ENCODE measurements at regions not wholly inside any gene's neighbourhood (a gene's known extent, or its start where the extent isn't known, plus 50 kb on each side); places are given as distances from the start of the nearest gene placed in this dataset.

DNA sequence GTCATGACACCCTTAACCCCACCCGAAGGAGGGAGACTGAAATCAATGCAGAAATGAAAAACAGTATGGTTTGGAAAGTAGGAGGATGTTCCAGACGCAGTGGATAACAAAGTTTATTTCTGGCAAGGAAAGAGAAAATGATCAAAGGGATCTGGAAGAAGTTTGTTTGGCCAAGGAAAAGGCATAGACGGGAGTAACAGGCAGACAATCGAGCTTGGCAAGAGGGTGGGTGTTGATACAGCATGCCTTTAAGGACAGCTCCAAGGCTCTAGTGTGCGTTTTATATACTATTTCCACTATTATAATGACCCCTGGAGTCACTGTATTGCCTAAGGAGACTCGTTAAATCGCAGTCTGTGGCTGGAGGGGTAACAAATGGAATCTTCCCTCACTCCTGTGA, 303.7 kb upstream of the RUNX1 start:
- Histone ChIP-seq H3K4me3 (ENCODE audit: low read length, poor library complexity, severe bottlenecking) (no peak overlapping the region), H4K20me1 (ENCODE audit: insufficient read depth, low read length, poor library complexity, severe bottlenecking) (no peaks in the 10 kb centered on the region), H3K9me2 (replicated peaks; ENCODE audit: low read depth, low read length) (no peaks in the 10 kb centered on the region), H3K4me1 (ENCODE audit: insufficient read depth, low read length, poor library complexity, severe bottlenecking) (no peaks in the 10 kb centered on the region), H2AFZ (ENCODE audit: low read length) (no peak overlapping the region), H3K27me3 (ENCODE audit: insufficient read depth, low read length, poor library complexity, severe bottlenecking) (no peaks in the 10 kb centered on the region), H3K79me2 (ENCODE audit: insufficient read depth, low read length) (no peaks in the 10 kb centered on the region), H3K9ac (ENCODE audit: low read depth, low read length, poor library complexity, severe bottlenecking) (no peak overlapping the region), H3K9me3 (ENCODE audit: insufficient read depth, low read depth, low read length) (no peaks in the 10 kb centered on the region), H3K36me3 (ENCODE audit: insufficient read depth, low read length) (no peaks in the 10 kb centered on the region), H3F3A (ENCODE audit: low read depth) (no peaks in the 10 kb centered on the region), H3K4me2 (ENCODE audit: low read depth, low read length, poor library complexity, severe bottlenecking) (no peak overlapping the region)
- TF ChIP-seq, protein P1, sequence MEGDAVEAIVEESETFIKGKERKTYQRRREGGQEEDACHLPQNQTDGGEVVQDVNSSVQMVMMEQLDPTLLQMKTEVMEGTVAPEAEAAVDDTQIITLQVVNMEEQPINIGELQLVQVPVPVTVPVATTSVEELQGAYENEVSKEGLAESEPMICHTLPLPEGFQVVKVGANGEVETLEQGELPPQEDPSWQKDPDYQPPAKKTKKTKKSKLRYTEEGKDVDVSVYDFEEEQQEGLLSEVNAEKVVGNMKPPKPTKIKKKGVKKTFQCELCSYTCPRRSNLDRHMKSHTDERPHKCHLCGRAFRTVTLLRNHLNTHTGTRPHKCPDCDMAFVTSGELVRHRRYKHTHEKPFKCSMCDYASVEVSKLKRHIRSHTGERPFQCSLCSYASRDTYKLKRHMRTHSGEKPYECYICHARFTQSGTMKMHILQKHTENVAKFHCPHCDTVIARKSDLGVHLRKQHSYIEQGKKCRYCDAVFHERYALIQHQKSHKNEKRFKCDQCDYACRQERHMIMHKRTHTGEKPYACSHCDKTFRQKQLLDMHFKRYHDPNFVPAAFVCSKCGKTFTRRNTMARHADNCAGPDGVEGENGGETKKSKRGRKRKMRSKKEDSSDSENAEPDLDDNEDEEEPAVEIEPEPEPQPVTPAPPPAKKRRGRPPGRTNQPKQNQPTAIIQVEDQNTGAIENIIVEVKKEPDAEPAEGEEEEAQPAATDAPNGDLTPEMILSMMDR (conservative IDR thresholded peaks at IDR 0.05; ENCODE audit: low read length), result no peak
- TF ChIP-seq EZH2phosphoT487 (IDR thresholded peaks at IDR 0.05; ENCODE audit: borderline replicate concordance), result no peak

GRCh38 chr21:35352066-35352770, 303.1 kb upstream of the RUNX1 start:
- Histone ChIP-seq H3K36me3 (ENCODE audit: insufficient read depth, low read length) (no peaks in the 10 kb centered on the region), H3F3A (ENCODE audit: low read depth) (no peaks in the 10 kb centered on the region), H3K9me3 (ENCODE audit: insufficient read depth, low read depth, low read length) (no peaks in the 10 kb centered on the region), H3K4me1 (ENCODE audit: insufficient read depth, low read length, poor library complexity, severe bottlenecking) (no peaks in the 10 kb centered on the region), H3K27me3 (ENCODE audit: insufficient read depth, low read length, poor library complexity, severe bottlenecking) (no peaks in the 10 kb centered on the region), H3K9me2 (replicated peaks; ENCODE audit: low read depth, low read length) (no peaks in the 10 kb centered on the region), H3K4me2 (ENCODE audit: low read depth, low read length, poor library complexity, severe bottlenecking) (no peak overlapping the region), H2AFZ (ENCODE audit: low read length) (no peak overlapping the region), H3K4me3 (ENCODE audit: low read length, poor library complexity, severe bottlenecking) (no peak overlapping the region), H3K9ac (ENCODE audit: low read depth, low read length, poor library complexity, severe bottlenecking) (no peak overlapping the region), H3K79me2 (ENCODE audit: insufficient read depth, low read length) (no peaks in the 10 kb centered on the region), H4K20me1 (ENCODE audit: insufficient read depth, low read length, poor library complexity, severe bottlenecking) (no peaks in the 10 kb centered on the region)
- TF ChIP-seq, protein P1 (conservative IDR thresholded peaks at IDR 0.05; ENCODE audit: low read length), result no peak
- TF ChIP-seq EZH2phosphoT487 (IDR thresholded peaks at IDR 0.05; ENCODE audit: borderline replicate concordance), result no peak

DNA sequence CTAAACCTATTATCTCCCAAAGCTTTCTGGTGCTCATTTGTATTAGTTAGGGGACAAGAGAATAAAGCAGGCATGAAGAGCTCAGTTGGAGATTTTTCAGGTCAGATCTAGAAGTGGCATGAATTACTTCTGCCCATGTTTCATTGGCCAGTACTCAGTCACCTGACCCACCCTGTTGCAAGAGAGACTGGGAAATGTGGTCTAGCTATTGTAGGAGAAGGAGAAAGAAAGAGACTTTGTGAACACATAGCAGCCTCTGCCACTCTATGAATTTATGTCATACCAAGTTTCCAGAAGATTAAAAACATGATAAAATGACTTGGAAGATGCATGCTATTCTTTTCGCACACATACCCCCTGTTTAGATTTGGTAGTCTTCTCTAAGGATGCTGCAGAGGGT, 302.3 kb upstream of the RUNX1 start:
- TF ChIP-seq, protein P1 (conservative IDR thresholded peaks at IDR 0.05; ENCODE audit: low read length), result no peak
- TF ChIP-seq EZH2phosphoT487 (IDR thresholded peaks at IDR 0.05; ENCODE audit: borderline replicate concordance), result no peak
- no peaks in the 10 kb centered on the region for H3F3A ChIP-seq (ENCODE audit: low read depth)
- no peaks in the 10 kb centered on the region for H3K36me3 ChIP-seq (ENCODE audit: insufficient read depth, low read length)
- H3K79me2 ChIP-seq (ENCODE audit: insufficient read depth, low read length), result no peaks in the 10 kb centered on the region
- no peaks in the 10 kb centered on the region for H3K4me1 ChIP-seq (ENCODE audit: insufficient read depth, low read length, poor library complexity, severe bottlenecking)
- H3K27me3 ChIP-seq (ENCODE audit: insufficient read depth, low read length, poor library complexity, severe bottlenecking), result no peaks in the 10 kb centered on the region
- no peaks in the 10 kb centered on the region for H3K9me2 ChIP-seq (replicated peaks; ENCODE audit: low read depth, low read length)
- no peak overlapping the region for H3K9ac ChIP-seq (ENCODE audit: low read depth, low read length, poor library complexity, severe bottlenecking)
- H4K20me1 ChIP-seq (ENCODE audit: insufficient read depth, low read length, poor library complexity, severe bottlenecking), result no peaks in the 10 kb centered on the region
- no peak overlapping the region for H2AFZ ChIP-seq (ENCODE audit: low read length)
- no peak overlapping the region for H3K4me3 ChIP-seq (ENCODE audit: low read length, poor library complexity, severe bottlenecking)
- no peak overlapping the region for H3K4me2 ChIP-seq (ENCODE audit: low read depth, low read length, poor library complexity, severe bottlenecking)
- H3K9me3 ChIP-seq (ENCODE audit: insufficient read depth, low read depth, low read length), result no peaks in the 10 kb centered on the region
